CD4-positive, alpha-beta T cell treated with Interleukin-17A for 4 hours (primary cell): ENCODE measurements at regions not wholly inside any gene's neighbourhood (a gene's known extent, or its start where the extent isn't known, plus 50 kb on each side); places are given as distances from the start of the nearest gene placed in this dataset.
"Not testable (repeated sequence)": the region's sequence is repeated elsewhere in the genome, so short reads cannot be mapped to it uniquely, and the experiment has no call there.

Source experiments
- DNase-seq: peaks from one replicate; pipeline ENCODE4 v3.0.0-alpha.2; 2020; ENCODE audit warnings: mixed read lengths

DNA sequence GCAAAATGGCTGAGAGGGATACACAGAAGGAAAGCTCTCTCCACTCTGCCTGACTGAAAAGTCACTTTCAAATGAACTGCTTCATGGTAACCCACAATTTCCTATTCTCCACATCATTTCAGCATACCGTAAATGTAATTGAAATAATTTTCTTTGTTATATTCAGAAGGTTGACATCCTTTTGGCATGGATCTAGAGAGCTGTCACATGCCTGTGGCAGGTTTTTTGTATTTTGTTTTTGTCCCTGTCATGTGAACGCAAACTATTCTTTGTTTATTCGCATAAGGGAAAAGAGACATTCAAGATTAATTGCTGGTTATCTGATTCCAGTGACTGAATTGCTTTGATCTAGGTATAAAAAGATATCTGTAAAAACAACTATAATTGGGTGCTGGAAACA is 1808.1 kb downstream of the NCAM2 start:
- DNase-seq: no peak

DNA sequence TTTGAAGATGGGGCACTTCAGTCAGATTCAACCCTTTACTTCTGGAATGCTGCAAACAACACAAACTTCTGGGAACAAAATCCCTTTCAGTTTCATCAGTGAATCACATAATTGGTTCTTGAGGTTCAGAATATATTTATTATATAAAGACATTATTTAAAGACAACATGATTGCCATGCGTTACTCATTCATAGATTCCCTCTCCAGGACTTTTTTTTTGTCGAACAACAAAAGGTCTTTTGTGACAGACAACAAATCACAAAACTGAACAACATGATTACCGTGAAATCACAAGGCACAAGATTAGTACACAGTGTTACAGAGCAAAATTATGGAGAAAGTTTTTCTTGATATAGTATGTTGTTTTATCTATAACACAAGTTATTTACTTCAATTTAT is 1815.0 kb downstream of the NCAM2 start:
- no peak for DNase-seq

DNA sequence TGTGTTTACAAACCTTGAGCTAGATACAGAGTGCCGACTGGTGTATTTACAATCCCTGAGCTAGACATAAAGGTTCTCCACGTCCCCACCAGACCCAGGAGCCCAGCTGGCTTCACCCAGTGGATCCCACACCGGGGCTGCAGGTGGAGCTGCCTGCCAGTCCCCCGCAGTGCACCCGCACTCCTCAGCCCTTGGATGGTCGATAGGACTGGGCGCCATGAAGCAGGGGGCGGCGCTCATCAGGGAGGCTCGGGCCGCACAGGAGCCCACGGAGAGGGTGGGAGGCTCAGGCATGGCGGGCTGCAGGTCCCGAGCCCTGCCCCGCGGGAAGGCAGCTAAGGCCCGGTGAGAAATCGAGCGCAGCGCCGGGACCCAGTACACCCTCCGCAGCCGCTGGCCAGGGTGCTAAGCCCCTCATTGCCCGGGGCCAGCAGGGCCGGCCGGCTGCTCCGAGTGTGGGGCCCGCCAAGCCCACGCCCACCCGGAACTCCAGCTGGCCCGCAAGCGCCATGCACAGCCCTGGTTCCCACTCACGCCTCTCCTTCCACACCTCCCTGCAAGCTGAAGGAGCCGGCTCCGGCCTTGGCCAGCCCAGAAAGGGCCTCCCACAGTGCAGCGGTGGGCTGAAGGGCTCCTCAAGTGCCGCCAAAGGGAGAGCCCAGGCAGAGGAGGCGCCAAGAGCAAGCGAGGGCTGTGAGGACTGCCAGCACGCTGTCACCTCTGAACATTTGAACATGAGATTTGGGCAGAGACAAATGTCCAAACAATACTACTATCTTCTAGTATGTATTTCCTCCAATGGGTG is 1820.7 kb downstream of the NCAM2 start:
- DNase-seq: not testable (repeated sequence)

DNA sequence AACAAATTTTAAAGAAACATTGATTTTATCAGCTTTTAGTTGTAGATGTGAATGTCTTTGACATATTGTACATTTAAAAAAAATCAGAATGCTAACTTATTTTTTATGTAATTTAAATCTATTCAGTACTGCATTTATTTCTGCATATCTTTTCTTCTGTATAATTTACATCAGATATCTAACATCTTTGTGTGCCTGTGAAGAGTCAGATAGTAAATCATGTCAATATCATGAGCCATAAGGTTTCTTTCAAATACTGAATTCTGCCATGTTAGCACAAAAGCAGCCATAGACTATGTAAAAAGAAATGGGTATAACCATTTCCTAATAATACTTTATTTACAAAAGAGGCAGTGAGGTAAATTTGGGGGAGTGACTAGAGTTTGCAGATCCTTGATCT is 1829.2 kb downstream of the NCAM2 start:
- no peak for DNase-seq

DNA sequence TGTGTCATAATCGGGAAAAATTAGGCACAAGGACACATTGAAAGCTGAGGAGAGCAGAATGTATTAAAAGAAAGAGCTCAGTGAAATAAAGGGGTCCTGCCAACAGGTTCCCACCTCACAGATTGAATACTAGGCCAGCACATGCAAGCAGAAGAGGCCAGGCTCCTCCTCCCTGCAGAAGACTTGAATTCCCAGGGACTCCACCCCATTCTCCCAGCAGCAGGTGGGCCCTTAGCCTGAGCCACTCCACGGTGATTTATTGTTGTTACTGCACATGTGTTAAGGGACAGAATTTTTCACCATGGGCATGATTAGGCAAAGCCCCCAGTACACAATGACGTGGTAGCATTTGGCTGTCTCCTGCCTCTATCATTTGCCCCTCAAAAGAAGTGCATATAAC is 1844.7 kb downstream of the NCAM2 start:
- DNase-seq: no peak

DNA sequence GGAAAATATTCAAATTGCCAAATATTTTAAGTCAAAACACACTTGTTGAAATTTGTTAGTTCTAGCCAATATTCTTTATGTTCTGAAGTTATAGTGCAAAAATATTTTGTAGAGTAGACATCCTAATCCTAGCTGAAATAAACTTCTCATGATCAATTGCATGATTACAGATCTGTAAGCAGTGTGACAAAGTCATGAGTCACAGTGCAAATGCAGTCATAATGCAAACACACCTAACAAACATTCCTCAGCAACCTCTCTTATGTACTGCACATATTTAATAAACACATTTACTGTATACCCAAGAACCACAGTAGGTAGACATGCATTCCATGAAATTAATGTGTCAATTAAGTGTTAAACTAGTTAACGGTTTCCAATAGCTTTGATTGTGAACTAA is 1857.4 kb downstream of the NCAM2 start:
- no peak for DNase-seq

DNA sequence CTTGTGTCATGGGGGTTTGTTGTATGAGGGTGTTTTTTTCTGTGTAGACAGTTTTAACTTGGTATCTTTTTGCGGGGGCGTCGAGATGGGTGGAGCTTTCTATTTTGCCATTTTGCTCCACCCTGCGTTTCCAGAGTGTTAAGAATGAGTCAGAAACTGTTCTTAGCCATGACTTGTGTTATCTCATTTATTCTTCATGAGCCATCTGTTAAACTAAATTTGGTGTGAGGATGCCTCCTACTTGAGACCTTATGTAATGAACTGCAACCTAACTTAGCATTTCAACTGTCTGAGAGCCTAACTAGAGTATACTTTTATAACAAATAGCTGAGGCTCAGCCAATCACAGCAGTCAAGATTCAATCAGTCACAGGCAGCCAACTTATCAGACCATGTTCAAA is 1873.5 kb downstream of the NCAM2 start:
- no peak for DNase-seq

DNA sequence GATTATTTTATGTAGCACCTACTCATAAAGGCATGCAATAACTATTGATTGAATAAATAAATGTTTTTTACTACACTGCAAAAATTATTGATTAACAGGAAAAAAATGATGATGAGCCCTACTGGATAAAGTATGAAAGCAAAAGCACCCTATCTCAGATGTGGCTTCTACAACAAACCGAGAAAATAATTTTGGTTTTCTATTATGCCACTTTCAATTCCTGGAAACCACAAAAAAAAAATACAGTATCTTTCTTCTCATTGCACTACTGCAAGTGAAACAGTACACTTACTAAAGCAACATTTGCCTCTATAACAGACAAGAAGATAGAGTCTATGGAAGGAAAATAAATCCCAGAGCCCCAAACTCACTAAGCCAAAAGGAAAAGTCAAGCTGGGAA is 1882.4 kb downstream of the NCAM2 start:
- no peak for DNase-seq

DNA sequence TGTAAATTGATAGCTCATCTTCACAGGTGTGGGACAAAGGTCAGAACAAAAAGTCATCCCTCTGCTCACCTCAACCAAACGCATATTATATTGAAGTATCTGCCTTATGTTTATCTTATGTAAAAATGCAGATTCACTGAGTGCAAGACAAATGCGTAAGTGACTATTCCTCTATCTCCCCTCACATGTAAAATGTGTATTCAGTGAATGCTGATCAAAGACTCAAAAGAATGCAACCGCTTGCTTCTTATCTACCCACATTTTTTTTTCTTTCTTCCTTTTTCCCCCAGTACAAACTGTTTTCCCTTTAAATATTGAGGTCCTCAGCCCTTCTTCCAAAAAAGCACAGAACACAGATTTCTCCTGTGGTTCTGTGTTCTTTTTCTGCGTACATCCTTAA is 1882.9 kb downstream of the NCAM2 start:
- no peak for DNase-seq

DNA sequence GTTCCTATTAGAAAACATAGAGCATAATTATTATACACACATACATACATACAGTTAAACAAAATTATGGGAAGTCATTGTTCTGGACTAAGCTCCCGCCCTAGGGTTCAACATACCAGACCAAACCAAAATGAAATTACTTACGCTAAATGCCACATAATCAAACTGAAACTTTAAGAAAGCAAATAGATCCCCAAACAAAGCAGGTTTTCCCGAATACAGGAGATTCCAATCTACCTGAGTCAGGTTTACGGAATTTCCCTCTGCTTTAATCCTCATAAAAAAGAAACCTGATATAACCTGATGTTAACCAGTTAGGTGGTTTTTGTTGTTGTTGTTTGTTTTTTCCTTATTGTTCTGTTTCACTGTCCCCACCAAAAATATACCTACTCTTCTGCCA is 1886.9 kb downstream of the NCAM2 start:
- DNase-seq: no peak

DNA sequence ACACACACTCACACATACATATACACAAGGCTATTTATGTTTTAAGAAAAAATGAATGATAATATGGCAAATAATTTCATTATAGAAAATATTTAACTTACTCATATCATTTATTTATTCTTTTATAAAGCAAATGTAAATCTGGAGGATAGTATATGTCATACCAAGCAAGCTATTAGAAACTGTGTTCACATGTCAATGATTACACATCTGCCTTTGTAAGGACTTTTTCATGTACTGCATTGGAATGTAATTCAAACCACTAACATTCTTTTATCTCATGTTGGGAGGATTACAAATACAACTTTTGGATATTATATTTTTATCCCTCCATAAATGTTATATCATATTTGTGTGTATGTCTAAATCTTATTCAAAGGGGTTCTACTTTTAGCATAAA is 1887.4 kb downstream of the NCAM2 start:
- DNase-seq: no peak

DNA sequence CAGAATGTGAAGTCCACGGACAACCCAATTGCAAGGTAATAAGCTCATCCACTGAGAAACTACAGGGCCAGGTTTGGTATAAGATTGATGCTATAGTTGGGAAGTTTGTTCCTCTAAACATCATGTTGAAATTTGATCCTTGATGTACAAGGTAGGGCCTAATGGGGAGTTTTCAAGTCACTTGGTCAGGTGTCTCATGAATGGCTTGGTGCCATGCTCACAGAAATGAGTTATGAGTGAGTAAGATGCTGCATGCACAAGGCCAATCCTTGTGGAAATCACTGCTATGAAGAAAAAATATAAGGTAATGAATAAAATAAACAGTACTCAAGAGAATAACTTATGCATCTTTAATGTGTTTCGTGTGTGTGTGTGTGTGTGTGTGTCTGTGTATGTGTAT is 1891.2 kb downstream of the NCAM2 start:
- no peak for DNase-seq

DNA sequence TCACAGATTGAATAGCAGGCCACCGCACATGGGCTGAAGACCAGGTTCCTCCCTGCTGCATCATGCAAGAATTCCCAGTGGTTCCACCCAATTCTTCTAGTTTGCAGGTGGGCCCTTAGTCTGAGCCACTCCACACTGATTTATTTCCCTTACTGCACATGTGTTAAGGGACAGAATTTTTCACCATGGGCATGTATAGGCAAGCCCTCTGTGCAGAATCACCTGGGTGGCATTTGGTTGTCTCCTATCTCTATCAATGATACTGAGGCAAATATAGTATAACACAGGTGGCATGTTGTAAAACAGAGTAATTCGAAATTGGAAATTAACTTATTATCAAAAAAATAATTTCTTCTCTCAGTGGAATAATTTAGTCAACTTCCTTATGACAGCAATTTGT is 1892.4 kb downstream of the NCAM2 start:
- no peak for DNase-seq

DNA sequence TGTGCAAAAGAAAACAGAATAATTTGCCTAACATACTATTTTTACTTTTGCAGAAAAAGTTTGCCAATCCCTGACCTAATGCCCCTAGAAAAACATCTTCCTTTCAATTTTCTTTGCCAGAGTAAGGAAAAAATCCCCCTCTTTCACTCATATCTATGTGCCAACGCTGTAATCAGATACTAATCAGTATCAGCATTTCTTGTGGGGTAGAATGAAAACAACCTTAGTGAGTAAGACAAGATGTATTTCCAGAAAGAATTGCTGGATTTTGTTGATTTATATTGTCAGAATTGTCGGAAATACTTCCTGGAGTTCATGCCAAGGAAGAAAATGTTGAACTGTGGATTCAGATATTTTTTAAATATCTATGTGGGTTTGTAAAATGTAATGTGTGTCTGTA is 1893.8 kb downstream of the NCAM2 start:
- DNase-seq: no peak

DNA sequence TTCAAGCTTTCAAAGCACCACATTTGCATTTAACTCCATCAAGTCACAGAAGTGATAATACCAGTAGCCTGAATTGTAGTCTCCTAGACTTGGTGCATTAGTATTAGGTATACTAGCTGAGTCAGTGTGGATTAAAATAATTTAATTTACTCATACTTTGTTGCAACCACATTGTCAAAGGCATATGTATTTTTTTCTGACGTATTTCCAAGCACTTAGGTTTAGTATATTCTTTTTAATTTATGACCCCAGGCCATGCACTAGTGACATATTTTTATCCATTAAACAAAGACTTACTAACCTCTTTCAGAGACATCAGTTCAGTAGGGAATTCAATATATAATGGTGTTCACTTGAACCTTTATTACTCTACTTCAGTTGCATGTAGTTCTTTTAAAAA is 1894.5 kb downstream of the NCAM2 start:
- DNase-seq: no peak

DNA sequence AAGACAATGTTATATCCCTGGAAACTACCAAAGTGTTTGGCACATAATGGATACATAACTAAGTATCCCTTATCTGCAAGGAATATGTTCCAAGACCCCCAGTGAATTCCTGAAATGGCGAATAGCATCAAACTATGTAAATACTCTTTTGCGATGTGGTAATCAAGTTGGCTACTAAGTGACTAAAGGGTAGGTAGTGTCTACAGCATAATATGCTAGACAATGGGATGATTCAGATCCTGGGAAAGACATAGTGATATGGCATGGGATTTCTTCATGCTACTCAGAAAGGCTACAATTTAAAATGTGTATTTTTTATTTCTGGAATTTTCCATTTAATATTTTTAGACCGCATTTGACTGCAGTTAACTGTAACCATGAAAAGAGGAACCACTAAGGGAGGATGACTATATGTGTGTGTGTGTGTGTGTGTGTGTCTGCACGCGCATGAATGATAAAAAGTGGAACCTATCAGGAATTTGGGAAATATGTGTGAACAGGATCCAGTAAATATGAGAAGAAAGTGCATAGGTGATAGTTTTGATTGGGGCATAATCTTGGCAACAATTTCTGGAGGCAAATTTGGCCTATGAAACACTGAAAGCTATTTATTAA is 1899.9 kb downstream of the NCAM2 start:
- no peak for DNase-seq

DNA sequence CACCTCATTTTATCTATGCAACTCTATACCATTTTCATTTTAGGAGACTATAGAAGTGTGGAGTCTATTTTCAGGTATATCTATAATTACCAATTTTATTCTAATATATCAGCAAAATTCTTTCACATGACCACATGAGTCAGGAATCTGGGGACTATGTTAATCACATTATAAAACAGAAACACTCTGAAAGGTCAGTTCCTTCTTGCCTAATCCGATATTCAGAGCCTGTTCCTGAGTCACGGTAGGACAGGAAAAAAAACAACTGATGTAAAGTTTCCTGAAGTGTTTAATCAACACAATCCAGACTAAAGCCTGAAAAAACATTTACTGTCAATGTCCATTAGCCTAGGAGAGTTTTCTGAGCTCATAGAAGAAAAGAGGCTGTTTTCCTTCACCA is 1902.3 kb downstream of the NCAM2 start:
- DNase-seq: no peak

DNA sequence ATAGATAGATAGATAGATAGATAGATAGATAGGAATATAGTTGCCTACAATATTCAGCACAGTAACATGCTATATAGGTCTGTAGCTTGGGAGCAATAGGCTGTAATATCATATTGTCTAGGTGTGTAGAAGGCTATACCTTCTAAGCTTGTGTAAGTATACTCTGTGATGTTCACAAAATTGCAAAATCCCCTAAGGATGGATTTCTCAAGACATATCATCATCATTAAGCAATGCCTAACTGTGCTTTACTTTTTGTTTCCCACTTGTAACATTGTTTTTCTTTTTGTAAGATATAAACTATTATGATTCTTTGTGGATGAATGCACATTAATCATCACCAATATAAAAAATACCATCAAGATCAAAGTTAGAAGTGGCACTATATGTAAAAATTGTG is 1905.6 kb downstream of the NCAM2 start:
- DNase-seq: no peak

DNA sequence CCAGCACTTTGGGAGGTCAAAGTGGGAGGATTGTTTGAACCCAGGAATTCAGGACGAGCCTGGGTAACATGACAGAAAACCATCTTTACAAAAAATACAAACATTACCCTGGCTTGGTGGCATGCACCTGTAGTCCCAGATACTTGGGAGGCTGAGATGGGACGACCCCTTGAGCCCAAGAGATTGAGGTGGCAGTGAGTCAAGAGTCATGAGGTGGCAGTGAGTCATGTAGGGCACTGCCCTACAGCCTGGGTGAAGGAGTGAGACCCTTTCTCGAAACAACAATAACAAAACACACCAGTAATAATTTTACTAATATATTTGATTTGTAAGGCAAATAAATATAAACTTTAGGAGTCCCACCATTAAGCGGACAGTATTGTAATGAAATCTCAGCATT is 1906.2 kb downstream of the NCAM2 start:
- no peak for DNase-seq

DNA sequence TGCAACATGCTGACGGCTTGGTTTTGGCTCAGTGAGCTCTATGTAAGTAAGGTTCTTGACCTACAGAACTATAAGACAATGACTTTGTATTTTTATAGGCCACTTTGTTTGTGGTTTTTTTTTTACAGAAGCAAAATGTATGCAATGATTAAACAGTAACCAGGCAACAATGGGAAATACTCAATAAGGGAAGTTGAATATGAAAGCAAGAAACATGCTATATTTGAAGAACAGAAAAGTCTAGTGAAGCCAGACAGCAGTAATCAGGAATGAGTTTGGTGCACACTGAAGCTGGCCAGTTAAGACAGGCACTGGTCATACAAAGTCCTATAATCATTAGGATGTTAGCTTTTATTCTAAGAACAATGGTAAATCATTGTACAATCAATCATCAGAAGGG is 1926.8 kb downstream of the NCAM2 start:
- no peak for DNase-seq

DNA sequence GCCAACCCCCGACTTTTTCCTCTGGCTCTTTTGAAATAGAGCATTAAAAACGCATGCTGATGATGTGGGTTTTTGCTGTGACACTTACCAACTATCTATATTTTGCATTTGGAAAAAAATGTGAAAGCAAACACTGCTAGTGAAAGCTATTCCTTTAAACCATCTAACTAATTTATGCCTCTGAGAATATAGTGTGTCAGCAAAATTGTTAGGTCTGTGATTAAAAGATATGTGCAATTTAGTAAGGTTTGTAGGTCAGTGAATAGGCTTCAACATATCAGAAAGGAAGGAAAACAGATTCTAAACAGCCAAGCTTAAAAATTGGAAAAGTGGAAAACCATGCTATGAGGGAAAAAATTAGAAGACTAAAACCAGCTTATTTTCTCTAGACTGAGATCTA is 1929.3 kb downstream of the NCAM2 start:
- DNase-seq: no peak

DNA sequence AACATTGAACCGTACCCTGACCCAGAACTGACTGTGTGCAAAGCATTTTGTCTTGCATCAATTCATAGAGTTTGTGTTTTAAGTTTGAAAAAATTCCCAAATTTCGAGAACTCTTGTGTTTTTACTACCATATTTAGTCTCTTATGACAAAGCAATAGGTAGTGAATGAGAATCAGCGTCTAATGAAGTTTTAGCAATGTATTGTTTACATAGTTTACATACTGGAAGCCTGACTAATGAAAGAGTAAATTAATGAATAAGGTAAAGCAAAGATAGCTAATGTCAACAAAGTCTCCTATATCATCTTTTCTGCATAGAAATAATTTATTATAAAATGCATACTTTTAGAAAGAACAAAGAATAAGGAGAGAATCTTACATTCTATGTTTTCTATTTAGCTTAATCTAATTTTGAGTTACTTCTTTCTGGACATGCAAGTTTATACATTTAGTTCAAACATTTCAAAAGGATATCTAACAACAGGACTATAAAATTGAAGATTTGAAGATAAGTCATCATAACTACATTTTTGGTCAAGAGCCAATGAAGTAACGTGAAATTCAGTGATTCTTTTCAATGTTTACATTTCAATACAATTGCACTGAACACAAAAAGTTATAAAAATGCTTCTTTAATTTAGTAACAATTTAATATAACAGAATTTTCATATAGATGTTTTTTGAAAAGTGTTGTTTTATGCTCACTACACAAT is 1943.7 kb downstream of the NCAM2 start:
- DNase-seq: no peak

DNA sequence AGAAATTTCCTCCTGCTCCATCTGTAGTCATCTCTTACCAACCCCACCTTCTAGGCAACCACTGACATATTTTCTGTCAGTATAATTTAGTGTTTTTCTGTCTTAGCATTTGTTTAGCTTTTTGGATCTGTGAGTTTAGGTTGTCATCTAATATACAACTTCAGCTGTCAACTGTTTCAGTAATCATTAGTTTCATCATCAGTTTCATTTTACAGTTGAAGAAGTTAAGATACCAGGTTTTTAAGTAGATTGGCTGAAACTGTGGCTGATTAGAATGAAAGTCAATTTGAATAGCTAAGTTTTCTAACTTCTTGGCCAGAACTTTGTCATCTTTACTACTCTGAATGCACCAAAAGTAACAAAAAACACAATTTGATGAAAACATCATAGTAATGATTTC is 1957.3 kb downstream of the NCAM2 start:
- DNase-seq: no peak

DNA sequence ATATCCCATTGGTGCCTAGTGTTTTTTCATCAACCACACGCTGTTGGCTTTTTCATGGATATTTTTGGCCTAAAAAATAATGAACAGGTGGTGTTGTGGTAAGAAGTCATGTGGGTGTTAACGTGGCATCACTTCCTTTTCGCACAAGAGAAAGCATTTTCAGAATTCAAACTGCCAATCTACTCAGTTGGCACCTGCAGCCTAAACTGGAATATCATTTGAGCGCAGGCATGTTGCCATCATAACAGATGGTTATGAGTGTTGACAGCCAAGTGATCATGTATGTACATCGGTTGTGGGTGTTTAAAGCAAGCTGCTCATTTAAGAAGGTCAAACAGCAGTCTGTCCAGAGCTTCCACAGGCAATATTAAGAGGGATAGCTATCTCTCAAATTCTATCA is 1963.0 kb downstream of the NCAM2 start:
- no peak for DNase-seq
